ENCODE measurements at regions not wholly inside any gene's neighbourhood (a gene's known extent, or its start where the extent isn't known, plus 50 kb on each side); places are given as distances from the start of the nearest gene placed in this dataset.

GRCh38 chr16:54373534-54374520, 87.2 kb upstream of the IRX3 start:
- peak overlapping the region; percentile 16 for H3K4me3 ChIP-seq (replicated peaks; ENCODE audit: low read depth, low read length)
- no peak for TF ChIP-seq CTCF (IDR thresholded peaks at IDR 0.05; ENCODE audit: low read depth, low read length, missing control alignments)
- peak; percentile 92 for DNase-seq (ENCODE audit: extremely low read depth, low read depth)

GRCh38 chr16:54370278-54371040, 83.9 kb upstream of the IRX3 start:
- TF ChIP-seq CTCF (IDR thresholded peaks at IDR 0.05; ENCODE audit: low read depth, low read length, missing control alignments) = no peak
- H3K4me3 ChIP-seq (replicated peaks; ENCODE audit: low read depth, low read length) = no peak overlapping the region
- no peak for DNase-seq (ENCODE audit: extremely low read depth, low read depth)

GRCh38 chr16:54369861-54370260, 83.3 kb upstream of the IRX3 start:
- no peak overlapping the region for H3K4me3 ChIP-seq (replicated peaks; ENCODE audit: low read depth, low read length)
- DNase-seq (ENCODE audit: extremely low read depth, low read depth) = no peak
- TF ChIP-seq CTCF (IDR thresholded peaks at IDR 0.05; ENCODE audit: low read depth, low read length, missing control alignments) = no peak

- DNase-seq (ENCODE audit: extremely low read depth, low read depth) = no peak
- no peak overlapping the region for H3K4me3 ChIP-seq (replicated peaks; ENCODE audit: low read depth, low read length)
- TF ChIP-seq CTCF (IDR thresholded peaks at IDR 0.05; ENCODE audit: low read depth, low read length, missing control alignments) = no peak
Measured at GRCh38 chr16:54366943-54367342, 80.4 kb upstream of the IRX3 start.

GRCh38 chr16:54365990-54366634, 79.5 kb upstream of the IRX3 start:
- no peak for DNase-seq (ENCODE audit: extremely low read depth, low read depth)
- H3K4me3 ChIP-seq (replicated peaks; ENCODE audit: low read depth, low read length) = no peak overlapping the region
- no peak for TF ChIP-seq CTCF (IDR thresholded peaks at IDR 0.05; ENCODE audit: low read depth, low read length, missing control alignments)

- H3K4me3 ChIP-seq (replicated peaks; ENCODE audit: low read depth, low read length) = no peak overlapping the region
- DNase-seq (ENCODE audit: extremely low read depth, low read depth) = no peak
- TF ChIP-seq CTCF (IDR thresholded peaks at IDR 0.05; ENCODE audit: low read depth, low read length, missing control alignments) = no peak
Measured at GRCh38 chr16:54363766-54364165, 77.2 kb upstream of the IRX3 start.

Data from HFF-Myc (cell line).